H1 (cell line): ENCODE measurements at regions not wholly inside any gene's neighbourhood (a gene's known extent, or its start where the extent isn't known, plus 50 kb on each side); places are given as distances from the start of the nearest gene placed in this dataset.

Experiments used
- CBX5 ChIP-seq: fragments of 300-800, 300-1000 bp; sonication (generic); IDR thresholded peaks from 2 replicates; pipeline ENCODE4 v1.7.1; 2016; ENCODE audit warnings: antibody characterized with exemption, low read length, low read depth
- CHD1 ChIP-seq: IDR thresholded peaks from 2 replicates; pipeline ENCODE4 v1.6.1; 2012; ENCODE audit warnings: low read depth, low read length, improper control_type of control experiment
- FOSL1 ChIP-seq: IDR thresholded peaks from 2 replicates; pipeline ENCODE4 v1.6.1; 2011; ENCODE audit warnings: mild to moderate bottlenecking, low read depth, low read length, moderate library complexity; ENCODE audit not compliant: insufficient read depth

GRCh38 chr13:40172878-40173277 lies 493.6 kb downstream of the FOXO1 start (continued):
- TF ChIP-seq CHD1: no peak
- TF ChIP-seq CBX5: no peak
- no peak for TF ChIP-seq FOSL1
- TF ChIP-seq, all 59 proteins: peak for 0
